GM18505 (cell line): ENCODE measurements at regions not wholly inside any gene's neighbourhood (a gene's known extent, or its start where the extent isn't known, plus 50 kb on each side); places are given as distances from the start of the nearest gene placed in this dataset.
A peak's percentile ranks its signal among the peaks of the same experiment; 100 is the strongest.
"Not testable (repeated sequence)": the region's sequence is repeated elsewhere in the genome, so short reads cannot be mapped to it uniquely, and the experiment has no call there.

Experiments
- ATAC-seq: cut with Tn5 transposase; IDR thresholded peaks from one replicate; pipeline ENCODE4 v1.9.1; 2021; ENCODE audit not compliant: unreplicated experiment
- POLR2A ChIP-seq: IDR thresholded peaks from 4 replicates; pipeline ENCODE4 v1.6.1; 2011; ENCODE audit warnings: borderline replicate concordance; ENCODE audit not compliant: insufficient read depth, insufficient read length; ENCODE audit errors: extremely low read depth

GRCh38 chr2:193267496-193268002, 1072.8 kb upstream of the TMEFF2 start:
- no peak for TF ChIP-seq POLR2A

GRCh38 chr2:193253014-193253530, 1058.3 kb upstream of the TMEFF2 start:
- no peak for TF ChIP-seq POLR2A
- no peak for ATAC-seq

More at GRCh38 chr2:193267496-193268002, 1072.8 kb upstream of the TMEFF2 start:
- no peak for ATAC-seq

- no peak for ATAC-seq
- TF ChIP-seq POLR2A: no peak
Observed at GRCh38 chr2:193251909-193252308, 1057.2 kb upstream of the TMEFF2 start.

- ATAC-seq: no peak
- TF ChIP-seq POLR2A: no peak
Observed at GRCh38 chr2:193250389-193250788, 1055.7 kb upstream of the TMEFF2 start.

GRCh38 chr2:193240752-193241151, 1046.0 kb upstream of the TMEFF2 start:
- no peak for ATAC-seq

GRCh38 chr2:193231634-193232033, 1036.9 kb upstream of the TMEFF2 start:
- TF ChIP-seq POLR2A: no peak
- ATAC-seq: no peak

More at GRCh38 chr2:193240752-193241151, 1046.0 kb upstream of the TMEFF2 start:
- TF ChIP-seq POLR2A: no peak

GRCh38 chr2:193228276-193228675, 1033.5 kb upstream of the TMEFF2 start:
- no peak for TF ChIP-seq POLR2A
- no peak for ATAC-seq

GRCh38 chr2:193222454-193222853, 1027.7 kb upstream of the TMEFF2 start:
- no peak for ATAC-seq
- no peak for TF ChIP-seq POLR2A

GRCh38 chr2:193219413-193219812, 1024.7 kb upstream of the TMEFF2 start:
- no peak for ATAC-seq
- TF ChIP-seq POLR2A: no peak

- no peak for TF ChIP-seq POLR2A
- ATAC-seq: no peak
Observed at GRCh38 chr2:193201583-193201982, 1006.9 kb upstream of the TMEFF2 start.

- ATAC-seq: no peak
- no peak for TF ChIP-seq POLR2A
Observed at GRCh38 chr2:193199322-193199721, 1004.6 kb upstream of the TMEFF2 start.

GRCh38 chr2:193187816-193188215, 993.1 kb upstream of the TMEFF2 start:
- TF ChIP-seq POLR2A: no peak
- peak; percentile 71 for ATAC-seq

- not testable (repeated sequence) for ATAC-seq
Observed at GRCh38 chr2:193170981-193171380, 976.2 kb upstream of the TMEFF2 start.

- TF ChIP-seq POLR2A: no peak
- no peak for ATAC-seq
Observed at GRCh38 chr2:193156480-193156879, 961.7 kb upstream of the TMEFF2 start.

- ATAC-seq: no peak
Observed at GRCh38 chr2:193154076-193154475, 959.3 kb upstream of the TMEFF2 start.

More at GRCh38 chr2:193154076-193154475, 959.3 kb upstream of the TMEFF2 start:
- no peak for TF ChIP-seq POLR2A
